ENCODE measurements at regions not wholly inside any gene's neighbourhood (a gene's known extent, or its start where the extent isn't known, plus 50 kb on each side); places are given as distances from the start of the nearest gene placed in this dataset.
"Not testable (repeated sequence)": the region's sequence is repeated elsewhere in the genome, so short reads cannot be mapped to it uniquely, and the experiment has no call there.

DNA sequence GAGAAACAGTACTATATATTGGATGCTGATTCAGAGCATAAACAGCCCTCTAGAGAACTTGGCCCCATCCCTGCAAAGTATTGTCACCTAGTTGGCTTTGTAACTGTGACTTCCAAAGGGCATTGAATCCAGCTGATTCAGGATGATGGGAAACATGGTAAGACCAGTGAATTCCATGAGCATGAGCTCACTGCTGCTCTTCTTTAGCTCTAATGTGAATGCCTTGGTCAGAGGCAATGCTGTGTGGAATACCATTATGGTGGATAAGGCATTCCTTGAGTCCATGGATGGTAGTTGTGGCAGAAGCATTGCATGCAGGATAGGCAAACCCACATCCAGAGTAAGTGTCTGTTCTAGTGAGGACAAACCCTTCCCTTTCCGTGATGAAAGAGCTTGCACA, 365.6 kb upstream of the EDA2R start:
- no peak overlapping the region for H3K4me3 ChIP-seq (ENCODE audit: low read depth, poor library complexity, severe bottlenecking)
- 79% methylated on average over 1 of the region's 1 CpG for WGBS, 2 donors
- intact Hi-C loops (cut with DNase I; ENCODE audit: low total_unique reads): no loop called here
- TF ChIP-seq POLR2A (IDR thresholded peaks at IDR 0.05): no peak
- TF ChIP-seq CTCF (IDR thresholded peaks at IDR 0.05): no peak
- DNase-seq (ENCODE audit: low spot score in 2 of 2): no peak

- no peak overlapping the region for H3K4me3 ChIP-seq (ENCODE audit: low read depth, poor library complexity, severe bottlenecking)
- no peak for DNase-seq (ENCODE audit: low spot score in 2 of 2)
- intact Hi-C loops (cut with DNase I; ENCODE audit: low total_unique reads): no loop called here
- 30 to 52% methylated on average over 1 to 2 of the region's 2 CpGs for WGBS, 2 donors
- TF ChIP-seq POLR2A (IDR thresholded peaks at IDR 0.05): no peak
- TF ChIP-seq CTCF (IDR thresholded peaks at IDR 0.05): no peak
Observed at GRCh38 chrX:66994729-66995128, 355.9 kb upstream of the EDA2R start.

DNA sequence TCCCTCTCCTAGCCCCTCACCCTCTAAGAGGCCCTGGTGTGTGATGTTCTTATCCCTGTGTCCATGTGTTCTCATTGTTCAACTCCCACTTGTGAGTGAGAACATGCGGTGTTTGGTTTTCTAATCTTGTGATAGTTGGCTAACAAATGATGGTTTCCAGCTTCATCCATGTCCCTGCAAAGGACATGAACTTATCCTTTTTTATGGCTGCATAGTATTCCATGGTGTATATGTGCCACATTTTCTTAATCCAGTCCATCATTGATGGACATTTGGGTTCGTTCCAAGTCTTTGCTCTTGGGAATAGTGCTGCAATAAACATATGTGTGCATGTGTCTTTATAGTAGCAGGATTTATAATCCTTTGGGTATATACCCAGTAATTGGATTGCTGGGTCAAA, 353.2 kb upstream of the EDA2R start:
- DNase-seq (ENCODE audit: low spot score in 2 of 2); intact Hi-C loops (cut with DNase I; ENCODE audit: low total_unique reads); H3K4me3 ChIP-seq (ENCODE audit: low read depth, poor library complexity, severe bottlenecking): not testable (repeated sequence)
- 75 to 87% methylated on average over 2 of the region's 2 CpGs for WGBS, 2 donors

DNA sequence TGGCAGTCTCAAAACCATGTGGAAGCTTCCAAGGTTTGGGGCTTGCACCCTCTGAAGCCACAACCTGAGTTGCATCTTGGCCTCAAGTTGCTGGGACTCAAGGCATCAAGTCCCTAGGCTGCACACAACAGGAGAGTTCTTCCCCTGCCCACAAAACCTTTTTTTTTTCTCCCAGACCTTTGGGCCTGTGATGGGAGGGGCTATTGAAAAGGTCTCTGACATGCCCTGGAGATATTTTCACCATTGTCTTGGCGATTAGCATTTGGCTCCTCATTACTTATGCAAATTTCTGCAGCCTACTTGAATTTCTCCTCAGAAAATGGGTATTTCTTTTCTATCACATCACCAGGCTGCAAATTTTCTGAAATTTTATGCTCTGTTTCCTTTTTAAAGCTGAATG, 349.5 kb upstream of the EDA2R start:
- 14 to 36% methylated on average over 1 of the region's 1 CpG for WGBS, 2 donors
- intact Hi-C loops (cut with DNase I; ENCODE audit: low total_unique reads): no loop called here
- TF ChIP-seq POLR2A (IDR thresholded peaks at IDR 0.05) (no peak), CTCF (IDR thresholded peaks at IDR 0.05) (no peak)
- H3K4me3 ChIP-seq (ENCODE audit: low read depth, poor library complexity, severe bottlenecking): no peak overlapping the region
- no peak for DNase-seq (ENCODE audit: low spot score in 2 of 2)

DNA sequence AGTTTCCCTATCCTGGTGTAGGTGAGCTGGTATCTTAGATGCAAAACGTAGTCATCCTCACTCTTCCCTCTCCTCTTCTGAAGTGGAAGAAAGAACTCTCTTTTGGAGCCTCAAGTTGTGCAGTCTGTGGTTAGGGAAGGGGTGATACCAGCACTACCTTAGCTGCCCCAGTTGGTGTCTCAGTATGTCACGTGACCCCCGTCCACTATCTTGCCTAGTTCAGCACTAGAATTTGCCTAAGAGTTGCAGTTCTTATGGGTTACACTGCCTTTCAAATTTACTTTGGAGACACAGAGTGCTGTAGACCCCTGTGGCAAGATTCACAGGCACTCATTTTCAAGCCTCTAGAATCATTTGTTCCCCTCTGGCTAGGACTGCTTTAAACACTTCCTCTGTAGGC, 322.8 kb upstream of the EDA2R start:
- intact Hi-C loops (cut with DNase I; ENCODE audit: low total_unique reads): no loop called here
- H3K4me3 ChIP-seq (ENCODE audit: low read depth, poor library complexity, severe bottlenecking): no peak overlapping the region
- TF ChIP-seq CTCF (IDR thresholded peaks at IDR 0.05) (no peak), POLR2A (IDR thresholded peaks at IDR 0.05) (no peak)
- no peak for DNase-seq (ENCODE audit: low spot score in 2 of 2)
- 73 to 74% methylated on average over 3 of the region's 3 CpGs for WGBS, 2 donors

DNA sequence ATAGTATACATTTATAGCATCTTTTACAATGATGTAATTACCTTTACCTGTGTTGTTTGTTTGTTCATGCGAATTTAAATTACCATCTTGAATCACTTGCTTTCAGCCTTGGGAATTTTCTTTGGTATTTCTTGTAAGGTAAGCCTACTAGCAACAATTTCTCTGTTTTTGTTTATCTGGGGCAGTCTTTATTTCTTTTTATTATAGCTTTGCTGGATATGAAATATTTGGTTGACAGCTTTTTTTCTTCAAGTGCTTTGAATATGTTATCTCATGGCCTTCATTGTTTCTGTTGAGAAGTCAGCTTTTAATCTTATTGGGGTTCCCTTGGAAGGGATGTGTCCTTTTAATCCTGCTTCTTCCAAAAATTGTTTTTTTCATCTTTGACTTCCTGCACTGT, 292.8 kb upstream of the EDA2R start:
- intact Hi-C loops (cut with DNase I; ENCODE audit: low total_unique reads): no loop called here
- no peak for DNase-seq (ENCODE audit: low spot score in 2 of 2)
- WGBS, 2 donors: 68 to 100% methylated on average over 1 of the region's 1 CpG
- TF ChIP-seq POLR2A (IDR thresholded peaks at IDR 0.05) (no peak), CTCF (IDR thresholded peaks at IDR 0.05) (no peak)
- no peak overlapping the region for H3K4me3 ChIP-seq (ENCODE audit: low read depth, poor library complexity, severe bottlenecking)

- intact Hi-C loops (cut with DNase I; ENCODE audit: low total_unique reads); H3K4me3 ChIP-seq (ENCODE audit: low read depth, poor library complexity, severe bottlenecking); DNase-seq (ENCODE audit: low spot score in 2 of 2): not testable (repeated sequence)
- 71 to 93% methylated on average over 12 of the region's 18 CpGs for whole genome bisulfite sequencing, 2 donors
Observed at GRCh38 chrX:66930516-66930915, 291.6 kb upstream of the EDA2R start.
